SK-N-SH treated with all-trans-retinoic acid at 6 μM for 48 hours (cell line): ENCODE measurements at regions not wholly inside any gene's neighbourhood (a gene's known extent, or its start where the extent isn't known, plus 50 kb on each side); places are given as distances from the start of the nearest gene placed in this dataset.

Experiments used
- ARNTL ChIP-seq: fragments of 450-650 bp; formaldehyde crosslinking; IDR thresholded peaks from 2 replicates; pipeline ENCODE4 v1.5.0; 2020; ENCODE audit warnings: low read depth, mild to moderate bottlenecking, moderate library complexity, borderline replicate concordance
- BACH2 ChIP-seq: fragments of 250-450 bp; sonication (Bioruptor Pico); IDR thresholded peaks from 2 replicates; pipeline ENCODE4 v1.9.0; 2021; ENCODE audit warnings: mild to moderate bottlenecking, borderline replicate concordance
- CREB5 ChIP-seq: fragments of 250-450 bp; sonication (Bioruptor Pico); IDR thresholded peaks from 2 replicates; pipeline ENCODE4 v1.5.1; 2020; ENCODE audit warnings: low read depth, mild to moderate bottlenecking, moderate library complexity
- CSRNP3 ChIP-seq: fragments of 250-450 bp; sonication (Bioruptor Pico); IDR thresholded peaks from 2 replicates; pipeline ENCODE4 v1.5.1; 2021; ENCODE audit warnings: mild to moderate bottlenecking, moderate library complexity
- ESRRG ChIP-seq: fragments of 250-450 bp; sonication (Bioruptor Pico); IDR thresholded peaks from 2 replicates; pipeline ENCODE4 v1.6.1; 2021; ENCODE audit warnings: mild to moderate bottlenecking
- PATZ1 ChIP-seq: fragments of 250-450 bp; sonication (Bioruptor Pico); IDR thresholded peaks from 2 replicates; pipeline ENCODE4 v1.8.0; 2020; ENCODE audit warnings: mild to moderate bottlenecking, moderate library complexity, borderline replicate concordance
- RARB ChIP-seq: fragments of 250-450 bp; sonication (Bioruptor Pico); IDR thresholded peaks from 2 replicates; pipeline ENCODE4 v1.8.0; 2021; ENCODE audit warnings: mild to moderate bottlenecking, moderate library complexity
- ZC3H10 ChIP-seq: fragments of 250-450 bp; sonication (Bioruptor Pico); IDR thresholded peaks from 2 replicates; pipeline ENCODE4 v1.5.1; 2021; ENCODE audit warnings: mild to moderate bottlenecking, moderate library complexity
- ZNF8 ChIP-seq: fragments of 450-650 bp; formaldehyde crosslinking; IDR thresholded peaks from 2 replicates; pipeline ENCODE4 v1.5.0; 2020; ENCODE audit warnings: mild to moderate bottlenecking, moderate library complexity
- TF ChIP-seq, protein P1 (sequence below): fragments of 250-450 bp; sonication (Bioruptor Pico); IDR thresholded peaks from 2 replicates; pipeline ENCODE4 v1.5.0; 2020; ENCODE audit warnings: mild to moderate bottlenecking, moderate library complexity

DNA sequence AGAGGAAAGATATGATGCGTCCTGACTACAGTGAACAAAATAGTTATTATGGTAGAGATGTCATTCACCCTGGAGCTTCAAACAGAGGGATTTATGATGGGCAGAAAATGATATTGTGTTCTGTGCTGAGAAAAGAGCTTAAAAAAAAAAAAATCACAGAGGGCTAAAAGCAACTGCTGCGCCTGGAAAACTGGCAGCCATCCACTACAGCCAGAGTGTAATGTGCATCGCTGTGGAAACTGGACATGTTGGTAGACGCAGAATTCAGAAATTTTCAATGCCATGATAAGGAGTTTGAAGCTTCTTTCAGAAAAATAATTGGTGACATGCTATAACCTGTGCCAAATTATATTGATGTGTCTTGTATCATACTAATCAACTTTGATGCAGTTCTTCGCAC lies 122.9 kb upstream of the SOX11 start:
- TF ChIP-seq PATZ1 (CRISPR knock-in tag) (no peak), ESRRG (CRISPR knock-in tag) (no peak), BACH2 (CRISPR knock-in tag) (no peak), RARB (CRISPR knock-in tag) (no peak), ARNTL (CRISPR knock-in tag) (no peak), CREB5 (no peak), CSRNP3 (CRISPR knock-in tag) (no peak), ZC3H10 (no peak), ZNF8 (no peak)
- TF ChIP-seq, protein P1, sequence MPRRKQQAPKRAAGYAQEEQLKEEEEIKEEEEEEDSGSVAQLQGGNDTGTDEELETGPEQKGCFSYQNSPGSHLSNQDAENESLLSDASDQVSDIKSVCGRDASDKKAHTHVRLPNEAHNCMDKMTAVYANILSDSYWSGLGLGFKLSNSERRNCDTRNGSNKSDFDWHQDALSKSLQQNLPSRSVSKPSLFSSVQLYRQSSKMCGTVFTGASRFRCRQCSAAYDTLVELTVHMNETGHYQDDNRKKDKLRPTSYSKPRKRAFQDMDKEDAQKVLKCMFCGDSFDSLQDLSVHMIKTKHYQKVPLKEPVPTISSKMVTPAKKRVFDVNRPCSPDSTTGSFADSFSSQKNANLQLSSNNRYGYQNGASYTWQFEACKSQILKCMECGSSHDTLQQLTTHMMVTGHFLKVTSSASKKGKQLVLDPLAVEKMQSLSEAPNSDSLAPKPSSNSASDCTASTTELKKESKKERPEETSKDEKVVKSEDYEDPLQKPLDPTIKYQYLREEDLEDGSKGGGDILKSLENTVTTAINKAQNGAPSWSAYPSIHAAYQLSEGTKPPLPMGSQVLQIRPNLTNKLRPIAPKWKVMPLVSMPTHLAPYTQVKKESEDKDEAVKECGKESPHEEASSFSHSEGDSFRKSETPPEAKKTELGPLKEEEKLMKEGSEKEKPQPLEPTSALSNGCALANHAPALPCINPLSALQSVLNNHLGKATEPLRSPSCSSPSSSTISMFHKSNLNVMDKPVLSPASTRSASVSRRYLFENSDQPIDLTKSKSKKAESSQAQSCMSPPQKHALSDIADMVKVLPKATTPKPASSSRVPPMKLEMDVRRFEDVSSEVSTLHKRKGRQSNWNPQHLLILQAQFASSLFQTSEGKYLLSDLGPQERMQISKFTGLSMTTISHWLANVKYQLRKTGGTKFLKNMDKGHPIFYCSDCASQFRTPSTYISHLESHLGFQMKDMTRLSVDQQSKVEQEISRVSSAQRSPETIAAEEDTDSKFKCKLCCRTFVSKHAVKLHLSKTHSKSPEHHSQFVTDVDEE (CRISPR knock-in tag): no peak
